Liver (tissue), 3 donors: ENCODE measurements at regions not wholly inside any gene's neighbourhood (a gene's known extent, or its start where the extent isn't known, plus 50 kb on each side); places are given as distances from the start of the nearest gene placed in this dataset.

Source experiments
- EGR1 ChIP-seq, 2 donors: IDR thresholded peaks; 2 replicates each; pipeline ENCODE4 v1.6.1; 2016 to 2018; ENCODE audit warnings: antibody characterized with exemption in 2 of 2, low read depth in 2 of 2
- FOXA1 ChIP-seq: IDR thresholded peaks from 2 replicates; pipeline ENCODE4 v1.6.1; 2016; ENCODE audit warnings: antibody characterized with exemption
- GABPA ChIP-seq, 2 donors: IDR thresholded peaks in 1 of 2; conservative IDR thresholded peaks in 1 of 2; 2 replicates each; pipeline ENCODE4 v1.6.1; 2016; ENCODE audit warnings: antibody characterized with exemption in 2 of 2, mild to moderate bottlenecking in 1 of 2, moderate library complexity in 1 of 2
- RAD21 ChIP-seq, 2 donors: IDR thresholded peaks; 2 replicates each; pipeline ENCODE4 v1.6.1; 2016; ENCODE audit warnings: antibody characterized with exemption in 2 of 2, mild to moderate bottlenecking in 2 of 2
- SP1 ChIP-seq: IDR thresholded peaks from 2 replicates; pipeline ENCODE4 v1.6.1; 2018; ENCODE audit warnings: antibody characterized with exemption, mild to moderate bottlenecking
- TAF1 ChIP-seq: conservative IDR thresholded peaks from 2 replicates; pipeline ENCODE4 v1.6.1; 2016; ENCODE audit warnings: antibody characterized with exemption, mild to moderate bottlenecking
- YY1 ChIP-seq: IDR thresholded peaks from 2 replicates; pipeline ENCODE4 v1.6.1; 2016; ENCODE audit warnings: antibody characterized with exemption, mild to moderate bottlenecking
- TF ChIP-seq, protein P1 (sequence below): IDR thresholded peaks from 2 replicates; pipeline ENCODE4 v1.6.1; 2016; ENCODE audit warnings: antibody characterized with exemption
- TF ChIP-seq, protein P2 (sequence below): fragments of 150-350 bp; IDR thresholded peaks from 2 replicates; pipeline ENCODE4 v1.5.1; 2017; ENCODE audit warnings: improper control_type of control experiment, low read depth, low read length; ENCODE audit not compliant: missing input control
- TF ChIP-seq, protein P3 (sequence below): IDR thresholded peaks from 2 replicates; pipeline ENCODE4 v1.6.1; 2016; ENCODE audit warnings: antibody characterized with exemption, mild to moderate bottlenecking
- TF ChIP-seq, protein P4 (sequence below): IDR thresholded peaks from 2 replicates; pipeline ENCODE4 v1.6.1; 2016; ENCODE audit warnings: antibody characterized with exemption
- donor health status: healthy.
- donor health status: healthy.

- TF ChIP-seq, protein P1, sequence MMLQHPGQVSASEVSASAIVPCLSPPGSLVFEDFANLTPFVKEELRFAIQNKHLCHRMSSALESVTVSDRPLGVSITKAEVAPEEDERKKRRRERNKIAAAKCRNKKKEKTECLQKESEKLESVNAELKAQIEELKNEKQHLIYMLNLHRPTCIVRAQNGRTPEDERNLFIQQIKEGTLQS = no peak
- TF ChIP-seq, protein P2, sequence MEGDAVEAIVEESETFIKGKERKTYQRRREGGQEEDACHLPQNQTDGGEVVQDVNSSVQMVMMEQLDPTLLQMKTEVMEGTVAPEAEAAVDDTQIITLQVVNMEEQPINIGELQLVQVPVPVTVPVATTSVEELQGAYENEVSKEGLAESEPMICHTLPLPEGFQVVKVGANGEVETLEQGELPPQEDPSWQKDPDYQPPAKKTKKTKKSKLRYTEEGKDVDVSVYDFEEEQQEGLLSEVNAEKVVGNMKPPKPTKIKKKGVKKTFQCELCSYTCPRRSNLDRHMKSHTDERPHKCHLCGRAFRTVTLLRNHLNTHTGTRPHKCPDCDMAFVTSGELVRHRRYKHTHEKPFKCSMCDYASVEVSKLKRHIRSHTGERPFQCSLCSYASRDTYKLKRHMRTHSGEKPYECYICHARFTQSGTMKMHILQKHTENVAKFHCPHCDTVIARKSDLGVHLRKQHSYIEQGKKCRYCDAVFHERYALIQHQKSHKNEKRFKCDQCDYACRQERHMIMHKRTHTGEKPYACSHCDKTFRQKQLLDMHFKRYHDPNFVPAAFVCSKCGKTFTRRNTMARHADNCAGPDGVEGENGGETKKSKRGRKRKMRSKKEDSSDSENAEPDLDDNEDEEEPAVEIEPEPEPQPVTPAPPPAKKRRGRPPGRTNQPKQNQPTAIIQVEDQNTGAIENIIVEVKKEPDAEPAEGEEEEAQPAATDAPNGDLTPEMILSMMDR = no peak
- TF ChIP-seq TAF1 (no peak), FOXA1 (no peak), YY1 (no peak), RAD21 (IDR thresholded peaks at IDR 0.05) (no peak), SP1 (no peak), GABPA (IDR thresholded peaks at IDR 0.05 in 1 of 2, conservative IDR thresholded peaks at IDR 0.05 in 1 of 2) (no peak), EGR1 (IDR thresholded peaks at IDR 0.05; ENCODE audit: low read depth in 2 of 2) (no peak)
- TF ChIP-seq, protein P3, sequence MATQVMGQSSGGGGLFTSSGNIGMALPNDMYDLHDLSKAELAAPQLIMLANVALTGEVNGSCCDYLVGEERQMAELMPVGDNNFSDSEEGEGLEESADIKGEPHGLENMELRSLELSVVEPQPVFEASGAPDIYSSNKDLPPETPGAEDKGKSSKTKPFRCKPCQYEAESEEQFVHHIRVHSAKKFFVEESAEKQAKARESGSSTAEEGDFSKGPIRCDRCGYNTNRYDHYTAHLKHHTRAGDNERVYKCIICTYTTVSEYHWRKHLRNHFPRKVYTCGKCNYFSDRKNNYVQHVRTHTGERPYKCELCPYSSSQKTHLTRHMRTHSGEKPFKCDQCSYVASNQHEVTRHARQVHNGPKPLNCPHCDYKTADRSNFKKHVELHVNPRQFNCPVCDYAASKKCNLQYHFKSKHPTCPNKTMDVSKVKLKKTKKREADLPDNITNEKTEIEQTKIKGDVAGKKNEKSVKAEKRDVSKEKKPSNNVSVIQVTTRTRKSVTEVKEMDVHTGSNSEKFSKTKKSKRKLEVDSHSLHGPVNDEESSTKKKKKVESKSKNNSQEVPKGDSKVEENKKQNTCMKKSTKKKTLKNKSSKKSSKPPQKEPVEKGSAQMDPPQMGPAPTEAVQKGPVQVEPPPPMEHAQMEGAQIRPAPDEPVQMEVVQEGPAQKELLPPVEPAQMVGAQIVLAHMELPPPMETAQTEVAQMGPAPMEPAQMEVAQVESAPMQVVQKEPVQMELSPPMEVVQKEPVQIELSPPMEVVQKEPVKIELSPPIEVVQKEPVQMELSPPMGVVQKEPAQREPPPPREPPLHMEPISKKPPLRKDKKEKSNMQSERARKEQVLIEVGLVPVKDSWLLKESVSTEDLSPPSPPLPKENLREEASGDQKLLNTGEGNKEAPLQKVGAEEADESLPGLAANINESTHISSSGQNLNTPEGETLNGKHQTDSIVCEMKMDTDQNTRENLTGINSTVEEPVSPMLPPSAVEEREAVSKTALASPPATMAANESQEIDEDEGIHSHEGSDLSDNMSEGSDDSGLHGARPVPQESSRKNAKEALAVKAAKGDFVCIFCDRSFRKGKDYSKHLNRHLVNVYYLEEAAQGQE = no peak
- TF ChIP-seq, protein P4, sequence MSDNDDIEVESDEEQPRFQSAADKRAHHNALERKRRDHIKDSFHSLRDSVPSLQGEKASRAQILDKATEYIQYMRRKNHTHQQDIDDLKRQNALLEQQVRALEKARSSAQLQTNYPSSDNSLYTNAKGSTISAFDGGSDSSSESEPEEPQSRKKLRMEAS = no peak
These were observed 55.6 kb upstream of the MYCN start for GRCh38 chr2:15884790-15885189.
